ENCODE measurements at regions not wholly inside any gene's neighbourhood (a gene's known extent, or its start where the extent isn't known, plus 50 kb on each side); places are given as distances from the start of the nearest gene placed in this dataset.

DNA sequence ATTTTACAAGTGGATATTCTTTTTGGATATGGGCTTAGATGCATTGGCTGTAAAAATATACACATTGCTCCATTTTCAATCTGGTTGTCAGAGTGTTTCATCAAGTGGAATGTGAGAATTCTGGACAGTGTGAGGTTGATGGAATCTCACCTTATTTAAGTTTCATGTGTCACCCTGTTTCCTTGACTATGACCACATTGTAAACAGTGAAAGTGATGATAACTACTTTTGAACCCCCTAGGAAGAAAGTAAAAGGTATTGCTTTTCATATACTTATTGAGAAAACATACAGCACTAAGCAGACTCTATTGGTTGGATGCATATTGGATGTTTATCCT lies 490.5 kb upstream of the RAG2 start:
- no peak for DNase-seq (ENCODE audit: low read depth, low spot score)

DNA sequence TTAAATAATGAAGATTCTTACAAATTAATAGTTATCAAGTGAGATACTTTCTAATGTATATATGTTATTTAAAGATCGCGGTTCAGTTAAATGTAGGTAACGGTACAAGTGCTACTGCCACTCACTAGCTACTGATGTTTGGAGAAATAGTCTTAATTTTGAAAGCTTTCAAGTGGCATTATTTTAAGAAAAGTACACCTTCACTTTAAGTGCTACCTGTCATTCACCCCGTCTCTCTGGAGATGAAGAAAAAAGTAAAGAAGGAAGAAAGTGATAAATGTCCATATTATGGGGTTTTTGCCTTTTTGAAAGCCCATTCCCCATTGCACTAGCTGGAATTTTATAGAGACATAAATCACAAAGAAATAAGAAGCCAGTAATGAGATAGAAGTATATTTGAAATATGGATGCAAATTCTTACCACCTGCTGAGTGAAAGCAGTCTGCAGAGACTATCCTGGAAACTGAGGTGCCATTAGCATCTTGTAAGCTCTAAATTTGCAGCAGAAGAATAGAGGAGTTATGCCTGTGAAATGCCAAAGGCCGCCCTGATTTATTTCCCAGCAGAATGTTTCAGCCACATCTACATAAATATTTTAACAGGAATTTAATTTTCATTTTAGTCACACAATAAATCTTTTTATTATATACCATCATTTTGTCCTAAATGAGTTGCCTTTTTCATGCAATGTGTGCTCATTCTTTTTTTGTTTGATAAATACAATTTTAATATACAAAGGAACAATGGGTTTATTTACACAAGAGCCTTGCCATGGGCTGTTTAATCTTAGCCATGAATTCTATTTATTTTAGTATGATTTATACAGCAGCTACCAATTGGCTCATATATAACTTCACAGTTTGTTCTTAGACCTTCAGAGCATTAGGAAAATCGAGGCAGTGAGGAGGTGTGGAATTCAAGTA lies 489.9 kb upstream of the RAG2 start:
- no peak for DNase-seq (ENCODE audit: low read depth, low spot score)

DNA sequence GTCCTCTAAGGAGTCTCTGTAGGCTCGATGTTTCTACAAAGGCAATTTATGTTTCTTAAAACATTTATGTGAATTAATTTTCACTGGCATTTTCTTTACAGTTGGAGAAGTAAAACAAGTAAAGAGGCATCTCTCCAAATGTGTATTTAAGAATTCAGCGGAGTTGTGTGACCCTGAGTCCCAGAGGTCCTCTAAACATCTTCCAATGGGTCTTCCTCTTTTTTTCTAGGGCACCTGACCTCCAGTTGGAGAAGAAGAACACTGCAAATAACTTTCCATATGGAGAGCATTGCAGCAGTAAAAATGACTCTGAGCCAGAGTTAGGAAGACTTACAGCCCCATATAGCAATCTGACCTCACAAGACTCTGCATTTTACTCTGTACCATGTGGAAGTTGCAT lies 480.5 kb upstream of the RAG2 start:
- no peak for DNase-seq (ENCODE audit: low read depth, low spot score)

DNA sequence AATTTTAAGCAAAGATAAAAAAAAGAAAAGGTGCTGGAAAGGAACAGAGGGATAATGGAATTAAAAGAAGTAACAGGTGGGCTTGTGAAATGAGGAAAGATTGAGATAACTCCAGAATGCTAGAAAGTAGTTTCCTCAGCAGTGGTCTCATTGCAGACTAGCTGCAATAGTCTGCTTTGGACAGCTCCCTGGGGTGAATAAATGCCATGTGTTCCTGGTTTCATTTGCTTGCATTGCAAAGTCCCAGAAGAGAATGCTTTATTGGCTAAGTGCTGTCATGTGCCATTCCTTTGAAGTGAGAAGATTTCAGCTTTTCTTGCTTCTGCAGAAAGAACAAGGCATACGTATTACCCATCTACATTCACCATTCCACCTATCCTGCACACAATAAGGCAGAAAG lies 478.8 kb upstream of the RAG2 start:
- DNase-seq (ENCODE audit: low read depth, low spot score) = no peak

DNA sequence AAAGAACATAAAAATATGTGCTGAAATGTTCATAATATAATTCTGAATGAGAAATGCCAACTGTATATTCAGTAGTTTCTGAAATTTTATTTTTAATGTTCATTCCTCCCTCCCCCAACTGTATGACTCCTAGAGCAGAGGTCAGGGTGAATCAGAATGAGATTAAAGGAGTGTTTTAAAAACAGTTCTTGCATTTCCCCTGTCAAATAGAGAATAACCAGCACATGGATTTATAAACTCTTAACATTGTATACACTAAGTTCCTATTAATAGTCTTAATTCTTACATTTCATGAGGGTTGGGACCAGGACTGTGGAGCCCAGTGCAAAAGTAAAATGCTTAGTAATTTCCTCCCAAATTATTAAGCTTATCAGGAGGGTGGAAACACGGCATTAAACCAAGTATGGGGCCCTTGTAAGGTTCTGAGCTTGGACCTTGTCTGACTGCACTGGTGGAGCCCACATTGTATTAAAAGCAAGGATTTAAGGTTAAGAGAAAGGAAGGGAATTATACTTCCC lies 474.6 kb upstream of the RAG2 start:
- no peak for DNase-seq (ENCODE audit: low read depth, low spot score)

DNA sequence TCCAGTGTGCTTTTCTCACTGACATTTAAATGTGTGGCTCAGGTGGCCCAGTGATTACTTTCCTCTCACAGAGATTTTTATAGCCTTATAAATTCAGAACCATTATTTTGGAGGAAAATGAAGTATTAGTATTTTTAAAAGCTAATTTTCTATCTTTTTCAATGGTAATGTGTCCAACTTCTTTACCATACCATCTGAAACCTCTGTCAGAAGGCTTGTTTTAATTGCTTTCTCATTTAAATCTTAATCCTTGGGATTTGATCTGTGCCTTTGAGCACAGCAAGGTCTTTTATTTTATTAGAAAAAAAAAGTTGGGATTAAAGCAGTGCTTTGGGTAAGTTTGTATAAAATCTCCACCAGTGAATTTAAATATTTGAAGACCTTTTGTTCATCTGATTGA lies 452.3 kb upstream of the RAG2 start:
- DNase-seq (ENCODE audit: low read depth, low spot score) = no peak

DNA sequence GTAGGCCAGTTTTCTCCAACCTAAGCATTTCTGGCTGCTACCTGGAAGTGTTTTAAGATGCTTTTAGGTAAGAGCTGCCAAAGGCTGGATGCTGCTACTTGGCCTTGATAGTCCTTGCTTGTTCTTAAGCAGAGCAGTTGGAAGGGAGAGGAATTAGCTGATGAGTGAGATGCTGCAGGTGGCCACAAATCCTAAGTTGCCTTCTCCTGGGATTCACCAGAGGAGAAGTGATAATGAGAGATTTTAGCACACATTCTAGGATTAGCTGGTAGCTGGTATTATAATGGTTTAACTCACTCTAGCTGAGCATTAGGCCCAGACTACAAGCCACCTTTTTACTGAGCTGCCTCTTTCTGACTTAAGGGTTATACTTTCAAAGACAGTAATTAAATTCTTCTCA lies 442.9 kb upstream of the RAG2 start:
- DNase-seq (ENCODE audit: low read depth, low spot score) = no peak

DNA sequence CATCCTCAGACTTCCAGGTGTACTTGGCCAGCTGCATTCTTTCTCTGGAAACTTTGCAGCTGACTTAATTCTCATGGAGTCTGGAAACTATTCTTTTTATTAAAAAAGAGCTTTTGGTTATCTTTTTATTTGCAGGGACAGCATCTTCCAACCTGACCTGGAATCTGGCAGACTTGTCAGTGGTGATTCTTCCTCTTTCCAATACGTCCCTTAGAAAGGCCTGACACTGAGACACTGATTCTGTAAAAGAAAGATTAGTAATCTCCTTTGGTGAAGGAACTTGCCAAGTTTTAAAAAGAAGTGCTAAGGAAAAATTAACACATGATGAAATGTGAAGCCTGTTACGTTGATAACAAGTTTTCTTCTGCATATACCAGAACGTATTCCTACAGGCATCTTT lies 440.9 kb upstream of the RAG2 start:
- DNase-seq (ENCODE audit: low read depth, low spot score) = no peak

DNA sequence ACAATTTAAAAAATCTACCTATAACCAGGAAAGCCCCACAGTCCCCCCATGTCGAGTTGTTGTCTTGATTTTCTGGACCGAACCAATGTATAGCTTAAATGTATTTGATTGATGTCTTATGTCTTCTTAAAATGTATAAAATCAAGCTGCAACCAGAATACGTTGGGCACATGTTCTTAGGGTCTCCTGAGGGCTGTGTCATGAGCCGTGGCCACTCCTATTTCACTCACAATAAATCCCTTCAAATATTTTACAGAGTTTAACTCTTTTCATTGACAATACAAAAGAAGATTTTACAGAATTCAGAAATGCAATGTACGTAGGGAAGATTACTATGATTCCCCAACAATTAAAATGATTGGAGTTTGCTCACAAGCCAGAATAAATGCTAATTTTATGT lies 428.7 kb upstream of the RAG2 start:
- DNase-seq (ENCODE audit: low read depth, low spot score) = no peak

DNA sequence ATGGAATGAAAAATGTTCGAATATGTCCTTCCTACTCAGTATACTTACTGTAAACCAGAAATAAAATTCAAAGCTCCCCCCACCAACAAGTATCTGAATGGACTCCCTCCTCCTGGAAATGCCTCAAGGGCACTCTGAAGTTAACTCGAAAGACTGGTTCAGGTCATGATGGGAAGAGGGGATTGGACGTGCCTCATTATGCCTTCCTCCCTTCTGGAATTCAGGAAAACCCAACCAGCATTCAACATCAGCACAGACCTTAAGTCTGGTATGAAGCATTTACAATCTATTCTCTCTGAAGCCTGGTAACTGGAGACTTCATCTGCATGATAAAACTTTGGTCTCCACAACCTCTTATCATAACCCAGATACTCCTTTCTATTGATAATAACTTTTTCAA lies 428.3 kb upstream of the RAG2 start:
- no peak for DNase-seq (ENCODE audit: low read depth, low spot score)

DNA sequence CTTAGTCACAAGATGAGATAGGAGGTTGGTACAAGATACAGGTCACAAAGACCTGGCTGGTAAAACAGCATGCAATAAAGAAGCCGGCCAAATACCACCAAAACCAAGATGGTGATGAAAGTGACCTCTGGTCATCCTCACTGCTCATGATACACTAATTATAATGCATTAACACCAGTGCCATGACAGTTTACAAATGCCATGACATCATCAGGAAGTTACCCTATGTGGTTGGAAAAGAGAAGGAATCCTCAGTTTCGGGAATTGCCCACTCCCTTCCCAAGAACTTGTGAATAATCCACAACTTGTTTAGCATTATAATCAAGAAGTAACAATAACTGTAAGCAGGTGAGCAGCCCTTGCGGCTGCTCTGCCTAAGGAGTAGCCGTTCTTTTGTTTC lies 408.5 kb upstream of the RAG2 start:
- DNase-seq (ENCODE audit: low read depth, low spot score) = no peak

DNA sequence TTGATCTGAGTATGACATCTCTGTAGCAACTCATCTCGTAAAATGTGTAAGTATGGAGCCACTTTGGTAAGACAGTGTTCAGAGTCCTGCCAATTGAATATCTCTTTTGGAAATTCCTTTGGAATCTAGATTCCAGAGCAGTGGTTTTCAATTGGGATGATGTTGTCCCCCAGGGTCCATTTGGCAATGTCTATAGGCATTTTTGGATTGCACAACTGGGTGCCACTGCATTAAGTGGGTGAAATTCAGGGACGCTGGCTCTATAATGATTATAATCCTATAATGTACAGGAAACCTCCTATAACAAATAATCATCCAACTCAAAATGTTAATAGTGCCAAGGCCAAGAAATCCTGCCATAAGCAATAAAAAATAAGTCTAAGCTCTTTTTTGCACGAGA lies 404.8 kb upstream of the RAG2 start:
- no peak for DNase-seq (ENCODE audit: low read depth, low spot score)

DNA sequence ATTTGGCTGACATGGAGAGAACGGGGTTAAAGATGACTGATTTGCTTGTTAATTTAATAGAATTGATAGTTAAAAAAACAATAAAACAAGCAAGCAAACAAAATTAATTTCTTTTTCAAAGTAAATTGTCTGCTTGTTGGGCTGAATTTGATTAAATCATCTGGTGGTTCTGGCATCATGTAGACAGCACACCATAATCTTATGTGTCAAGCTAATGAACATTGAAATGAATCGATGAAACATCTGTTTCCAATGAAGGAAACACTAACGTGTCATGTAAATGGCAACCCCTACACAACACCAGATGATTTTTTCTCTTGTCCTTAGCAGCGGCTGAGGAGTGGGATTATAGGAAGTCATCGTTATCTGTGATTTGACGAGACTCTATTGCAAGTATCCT lies 399.6 kb upstream of the RAG2 start:
- DNase-seq (ENCODE audit: low read depth, low spot score) = no peak

DNA sequence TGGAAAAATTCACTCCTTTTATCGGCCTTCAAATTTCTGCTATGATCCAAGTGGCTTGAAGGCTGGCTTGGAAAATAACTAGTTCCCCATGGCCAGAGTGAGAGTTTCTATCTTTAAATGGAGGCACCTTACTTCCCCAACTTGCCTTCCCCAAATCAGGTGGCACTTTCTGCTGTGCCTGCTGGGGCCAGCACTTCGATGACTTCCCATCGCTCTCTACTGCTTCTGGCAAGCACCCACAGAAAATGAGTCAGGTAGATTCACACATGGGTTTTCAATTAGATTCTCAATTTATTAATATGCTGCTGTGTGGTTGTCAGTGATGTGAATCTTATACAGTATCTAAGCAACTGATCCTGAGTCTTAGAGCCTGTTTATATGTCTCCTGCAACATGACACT lies 398.8 kb upstream of the RAG2 start:
- no peak for DNase-seq (ENCODE audit: low read depth, low spot score)

DNA sequence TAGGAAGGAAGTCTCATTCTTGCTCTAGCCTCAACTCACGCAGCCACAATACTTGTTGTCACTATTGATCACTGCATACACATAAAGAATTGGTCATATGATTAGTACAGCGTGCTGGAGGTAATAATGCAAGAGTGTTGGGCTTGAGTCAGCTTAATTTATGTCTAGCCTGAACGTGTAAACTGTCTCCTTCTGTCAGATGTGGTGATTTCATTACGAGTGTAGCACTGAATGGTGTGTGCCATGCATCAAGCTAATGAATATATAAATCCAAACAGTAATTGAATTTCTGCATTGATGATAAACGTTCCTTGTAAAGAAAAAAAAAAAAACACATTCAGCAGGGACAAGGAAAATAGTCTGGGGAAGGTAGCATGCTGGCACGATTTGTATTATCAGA lies 396.2 kb upstream of the RAG2 start:
- no peak for DNase-seq (ENCODE audit: low read depth, low spot score)

DNA sequence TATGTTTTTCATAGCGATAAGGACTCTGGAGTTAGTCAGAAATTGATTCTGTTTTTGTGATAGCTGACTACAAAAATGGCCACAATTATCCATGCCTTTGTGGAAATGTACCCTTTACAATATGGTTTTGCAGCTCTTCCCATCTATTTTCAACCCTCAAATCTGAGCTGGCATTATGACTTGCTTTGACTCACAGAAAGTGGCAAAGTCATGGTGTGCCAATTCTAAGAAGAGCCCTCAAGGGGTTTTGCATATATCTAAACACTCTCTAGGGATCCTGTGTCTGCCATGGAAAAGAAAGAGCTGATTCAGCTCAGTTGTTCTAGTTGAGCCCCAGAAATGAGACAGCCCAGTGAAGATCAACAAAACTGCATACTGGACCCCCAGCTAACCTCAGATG lies 390.5 kb upstream of the RAG2 start:
- no peak for DNase-seq (ENCODE audit: low read depth, low spot score)

DNA sequence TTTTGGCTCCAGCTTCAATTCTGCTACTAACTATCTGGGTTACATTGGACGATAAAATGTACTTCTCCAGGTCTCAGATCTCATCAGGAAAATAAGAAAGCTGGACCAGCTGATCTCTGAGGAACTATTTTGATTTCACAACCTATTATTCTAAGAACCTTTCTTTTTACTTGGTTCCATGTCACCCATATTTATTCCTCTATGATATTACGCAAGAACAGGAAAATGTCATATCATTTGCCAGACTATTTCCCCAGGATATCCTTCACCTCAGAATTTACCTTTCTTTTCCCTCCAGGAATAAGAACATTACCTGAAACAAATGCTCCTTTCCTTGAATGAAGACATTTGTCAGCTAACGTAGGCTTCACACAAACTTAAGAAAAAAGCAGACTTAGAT lies 387.5 kb upstream of the RAG2 start:
- DNase-seq (ENCODE audit: low read depth, low spot score) = no peak

DNA sequence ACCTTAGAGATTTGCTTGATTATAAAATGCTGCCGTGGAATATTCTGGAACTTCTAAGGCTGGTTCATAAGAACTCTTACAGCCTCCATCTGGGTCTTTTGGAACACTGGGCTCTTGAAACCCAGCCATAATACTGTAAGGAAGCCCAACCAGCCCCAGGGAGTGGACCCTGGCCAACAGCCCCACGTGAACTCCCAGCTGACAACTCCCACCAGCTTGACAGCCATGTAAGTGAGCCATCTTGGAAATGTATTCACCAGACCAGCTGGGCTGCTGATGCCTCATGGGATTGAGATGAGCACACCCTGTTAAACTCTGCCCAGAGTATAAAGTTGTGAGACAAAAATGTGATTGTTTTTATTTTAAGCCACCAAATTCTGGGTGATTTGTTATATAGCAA lies 378.7 kb upstream of the RAG2 start:
- no peak for DNase-seq (ENCODE audit: low read depth, low spot score)

DNA sequence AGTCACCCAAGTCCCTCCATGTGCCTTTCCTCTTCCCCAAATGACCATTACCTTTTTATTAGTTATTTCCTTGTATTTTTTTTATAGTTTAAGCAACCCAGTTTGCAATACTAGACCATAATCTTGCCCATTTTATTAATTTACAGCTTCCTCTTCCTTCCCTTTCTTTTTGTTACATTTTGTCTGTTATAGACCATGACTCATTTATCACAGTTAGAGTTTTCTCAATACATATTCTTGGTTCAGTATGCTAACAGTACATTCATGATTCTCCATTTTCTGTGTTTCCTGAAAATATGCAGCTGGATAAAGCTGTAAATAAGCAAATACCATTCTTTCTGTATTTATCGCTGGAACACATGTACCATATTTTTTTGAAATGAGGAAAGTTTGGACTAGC lies 376.7 kb upstream of the RAG2 start:
- DNase-seq (ENCODE audit: low read depth, low spot score) = no peak

DNA sequence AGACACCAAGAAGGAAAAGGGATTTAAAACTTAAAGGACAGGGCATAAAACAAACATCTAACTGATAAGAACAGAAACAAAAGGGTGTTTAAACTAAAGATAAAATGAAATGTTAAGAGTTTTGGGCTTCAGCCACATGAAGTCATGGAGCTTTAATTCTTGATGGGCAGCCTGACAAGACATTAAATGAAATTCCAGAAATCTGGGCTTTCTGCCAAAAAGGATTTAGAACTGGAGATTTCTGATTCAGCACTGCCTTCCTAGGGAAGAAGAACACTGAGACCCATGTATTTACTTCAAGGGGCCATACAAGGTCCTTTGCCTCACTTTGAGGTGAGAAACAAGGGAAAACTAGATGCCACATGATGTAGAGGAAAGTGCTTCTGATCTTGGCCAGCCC lies 355.9 kb upstream of the RAG2 start:
- no peak for DNase-seq (ENCODE audit: low read depth, low spot score)

DNA sequence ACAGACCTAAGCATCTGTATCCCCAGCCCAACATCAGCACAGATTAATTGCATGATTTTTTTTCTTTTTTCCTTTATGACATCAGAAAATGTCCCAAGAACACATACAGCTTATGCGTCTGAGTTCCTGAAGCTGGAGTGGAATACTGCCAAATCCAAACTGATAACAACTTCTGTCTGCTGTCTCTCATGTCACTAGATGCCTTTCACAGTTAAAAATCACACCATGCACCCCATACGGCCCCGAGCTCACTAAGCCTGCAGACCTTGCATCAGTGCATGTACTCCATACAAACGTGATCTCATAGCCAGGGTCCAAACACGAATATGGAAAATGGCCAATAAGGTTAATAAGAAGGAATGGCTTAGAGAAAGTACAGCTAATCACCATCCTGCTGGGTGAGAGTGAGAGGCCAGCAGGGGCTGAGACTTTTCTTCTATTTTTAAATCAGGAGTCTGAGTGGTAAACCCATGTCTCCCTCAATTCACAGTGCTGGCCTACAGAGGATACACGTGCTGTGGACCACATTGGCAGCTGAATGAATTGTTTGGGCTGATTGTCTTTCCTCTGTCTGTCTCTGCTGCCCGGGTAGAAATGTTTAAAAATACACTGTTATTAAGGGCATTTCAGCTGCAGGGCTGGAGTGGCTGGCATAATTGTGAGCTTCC lies 350.6 kb upstream of the RAG2 start:
- no peak for DNase-seq (ENCODE audit: low read depth, low spot score)

DNA sequence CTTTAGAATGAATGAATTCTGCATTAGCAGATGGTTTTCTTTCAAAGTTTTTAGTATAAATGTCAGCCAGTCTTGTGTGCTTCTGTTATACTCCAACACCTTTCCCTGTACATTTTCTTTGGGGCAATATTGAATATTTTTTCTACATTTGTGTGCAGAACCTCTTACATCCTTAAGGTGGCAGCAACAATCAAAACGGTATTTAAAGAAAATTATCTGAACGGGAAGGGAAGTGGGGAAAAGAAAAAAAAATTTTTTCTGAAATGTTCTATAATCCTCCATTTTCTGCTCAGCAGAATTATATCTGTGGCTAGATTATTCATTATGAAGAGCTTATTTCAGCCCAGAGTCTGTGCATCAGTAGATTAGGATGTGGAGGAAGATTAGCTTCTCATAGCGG lies 347.3 kb upstream of the RAG2 start:
- no peak for DNase-seq (ENCODE audit: low read depth, low spot score)

DNA sequence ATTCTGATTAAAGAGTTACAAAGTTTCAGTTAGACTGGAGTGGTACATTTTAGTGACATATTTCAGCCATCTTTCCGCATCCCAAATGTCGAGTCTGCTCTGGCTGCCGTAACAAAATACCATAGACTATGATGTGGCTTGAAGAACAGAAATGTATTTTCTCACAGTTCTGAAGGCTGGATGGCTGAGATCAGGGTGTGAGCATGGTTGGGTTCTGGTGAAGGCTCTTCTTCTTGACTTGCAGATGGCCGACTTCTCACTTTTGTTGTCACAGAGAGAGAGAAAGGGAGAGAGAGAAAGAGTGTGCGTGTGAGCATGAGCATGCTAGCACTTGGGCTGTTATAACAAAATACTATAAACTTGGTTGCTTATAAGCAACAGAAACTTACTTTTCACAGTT lies 335.4 kb upstream of the RAG2 start:
- no peak for DNase-seq (ENCODE audit: low read depth, low spot score)
